Nephron progenitor cell (in vitro differentiated cells): ENCODE measurements at regions not wholly inside any gene's neighbourhood (a gene's known extent, or its start where the extent isn't known, plus 50 kb on each side); places are given as distances from the start of the nearest gene placed in this dataset.
"Not testable (repeated sequence)": the region's sequence is repeated elsewhere in the genome, so short reads cannot be mapped to it uniquely, and the experiment has no call there.

Experiments used
- DNase-seq: peaks from one replicate; pipeline ENCODE4 v3.0.0; 2021
- H3K27ac Mint-ChIP-seq: 2 replicates; pipeline ENCODE4 v1.8.0; 2021; ENCODE audit warnings: mild to moderate bottlenecking, moderate library complexity, mixed read lengths
- H3K27me3 Mint-ChIP-seq: 2 replicates; pipeline ENCODE4 v1.8.0; 2021; ENCODE audit warnings: mild to moderate bottlenecking, low read depth, mixed read lengths; ENCODE audit not compliant: poor library complexity
- H3K36me3 Mint-ChIP-seq: 2 replicates; pipeline ENCODE4 v1.8.0; 2021; ENCODE audit warnings: low read depth, mixed read lengths
- H3K4me1 Mint-ChIP-seq: 2 replicates; pipeline ENCODE4 v1.8.0; 2021; ENCODE audit warnings: mixed read lengths
- H3K4me3 Mint-ChIP-seq: 2 replicates; pipeline ENCODE4 v1.8.0; 2021; ENCODE audit warnings: mild to moderate bottlenecking, moderate library complexity, mixed read lengths
- H3K9me3 Mint-ChIP-seq: 2 replicates; pipeline ENCODE4 v1.8.0; 2021; ENCODE audit warnings: mild to moderate bottlenecking, moderate library complexity, mixed read lengths
- CTCF ChIP-seq: fragments of 200-600 bp; sonication (generic); IDR thresholded peaks from 2 replicates; pipeline ENCODE4 v1.5.0; 2021; ENCODE audit warnings: antibody characterized with exemption

GRCh38 chr5:97234380-97234779, 51.3 kb upstream of the RIOK2 start:
- H3K4me3 Mint-ChIP-seq: not testable (repeated sequence)

GRCh38 chr5:97242341-97242740, 59.3 kb upstream of the RIOK2 start:
- no peak for TF ChIP-seq CTCF
- no peak for DNase-seq
- Mint-ChIP-seq H3K4me1 (peaks cover 13% of the 10 kb centered on the region), H3K27ac (no peak overlapping the region), H3K36me3 (no peaks in the 10 kb centered on the region), H3K4me3 (no peak overlapping the region), H3K9me3 (peaks cover 32% of the 10 kb centered on the region), H3K27me3 (no peaks in the 10 kb centered on the region)

More at GRCh38 chr5:97234380-97234779, 51.3 kb upstream of the RIOK2 start:
- H3K27me3 Mint-ChIP-seq, H3K36me3 Mint-ChIP-seq, DNase-seq, H3K27ac Mint-ChIP-seq, H3K4me1 Mint-ChIP-seq: not testable (repeated sequence)
- H3K9me3 Mint-ChIP-seq: peaks cover 40% of the 10 kb centered on the region

- TF ChIP-seq CTCF: no peak
- no peaks in the 10 kb centered on the region for H3K27me3 Mint-ChIP-seq
- DNase-seq: no peak
These were observed 60.3 kb upstream of the RIOK2 start for GRCh38 chr5:97243353-97243752.

GRCh38 chr5:97245386-97245785, 62.3 kb upstream of the RIOK2 start:
- Mint-ChIP-seq H3K27ac (peak overlapping the region; percentile 83), H3K36me3 (no peaks in the 10 kb centered on the region), H3K4me1 (peaks cover 13% of the 10 kb centered on the region), H3K27me3 (no peaks in the 10 kb centered on the region), H3K9me3 (peaks cover 18% of the 10 kb centered on the region), H3K4me3 (no peak overlapping the region)
- DNase-seq: peak; percentile 14
- no peak for TF ChIP-seq CTCF

More at GRCh38 chr5:97243353-97243752, 60.3 kb upstream of the RIOK2 start:
- peaks cover 13% of the 10 kb centered on the region for H3K4me1 Mint-ChIP-seq
- H3K4me3 Mint-ChIP-seq: no peak overlapping the region
- H3K9me3 Mint-ChIP-seq: peaks cover 28% of the 10 kb centered on the region
- no peaks in the 10 kb centered on the region for H3K36me3 Mint-ChIP-seq
- H3K27ac Mint-ChIP-seq: no peak overlapping the region

GRCh38 chr5:97250113-97250512, 67.1 kb upstream of the RIOK2 start:
- TF ChIP-seq CTCF: no peak
- Mint-ChIP-seq H3K4me3 (no peak overlapping the region), H3K27ac (no peak overlapping the region), H3K27me3 (no peaks in the 10 kb centered on the region), H3K4me1 (peaks cover 13% of the 10 kb centered on the region), H3K36me3 (no peaks in the 10 kb centered on the region), H3K9me3 (peaks cover 8% of the 10 kb centered on the region)
- no peak for DNase-seq

GRCh38 chr5:97266076-97266475, 83.0 kb upstream of the RIOK2 start:
- no peak overlapping the region for H3K4me3 Mint-ChIP-seq
- no peak for TF ChIP-seq CTCF
- H3K27ac Mint-ChIP-seq: no peak overlapping the region
- H3K9me3 Mint-ChIP-seq: peaks cover 6% of the 10 kb centered on the region
- no peaks in the 10 kb centered on the region for H3K4me1 Mint-ChIP-seq
- no peaks in the 10 kb centered on the region for H3K36me3 Mint-ChIP-seq
- H3K27me3 Mint-ChIP-seq: no peaks in the 10 kb centered on the region
- DNase-seq: no peak
